WTC11 (cell line): ENCODE measurements at regions not wholly inside any gene's neighbourhood (a gene's known extent, or its start where the extent isn't known, plus 50 kb on each side); places are given as distances from the start of the nearest gene placed in this dataset.

Experiments used
- ATAC-seq: fragments of 200-7000 bp; cut with Tn5 transposase; 2 replicates; pipeline ENCODE4 v1.10.0; 2021; ENCODE audit warnings: mild to moderate bottlenecking, moderate library complexity
- CTCF ChIA-PET: fragments of 300-600 bp; sonication (Branson Sonifier 250); formaldehyde crosslinking; loops from one replicate; lab custom pipeline; 2021; ENCODE audit warnings: antibody characterized with exemption; lab: Charles Lee
- POLR2A ChIA-PET: fragments of 350-600 bp; sonication (Branson Sonifier 250); formaldehyde crosslinking; loops from one replicate; lab custom pipeline; 2021; ENCODE audit warnings: antibody characterized with exemption; lab: Charles Lee
- DNase-seq: peaks from one replicate; pipeline ENCODE4 v3.0.0; 2021; ENCODE audit warnings: low spot score
- H3K27ac Mint-ChIP-seq: 2 replicates; pipeline ENCODE4 v1.8.0; 2021; ENCODE audit warnings: mixed read lengths
- H3K27me3 Mint-ChIP-seq: 2 replicates; pipeline ENCODE4 v1.8.0; 2021; ENCODE audit warnings: low read depth, mild to moderate bottlenecking, moderate library complexity, mixed read lengths
- H3K36me3 Mint-ChIP-seq: 2 replicates; pipeline ENCODE4 v1.8.0; 2021; ENCODE audit warnings: mixed read lengths
- H3K4me1 Mint-ChIP-seq: 2 replicates; pipeline ENCODE4 v1.8.0; 2022; ENCODE audit warnings: mixed read lengths
- H3K4me3 Mint-ChIP-seq: 2 replicates; pipeline ENCODE4 v1.8.0; 2021; ENCODE audit warnings: mild to moderate bottlenecking, moderate library complexity, mixed read lengths
- H3K9me3 Mint-ChIP-seq: 2 replicates; pipeline ENCODE4 v1.8.0; 2021; ENCODE audit warnings: mixed read lengths
- FOXJ3 ChIP-seq: sonication (generic); formaldehyde crosslinking; IDR thresholded peaks from 2 replicates; pipeline ENCODE4 v1.9.0; 2021; ENCODE audit warnings: missing genetic modification reagents, mild to moderate bottlenecking, borderline replicate concordance
- MXD4 ChIP-seq: fragments of 250-450 bp; sonication (Bioruptor Pico); IDR thresholded peaks from 2 replicates; pipeline ENCODE4 v1.8.0; 2021; ENCODE audit warnings: mild to moderate bottlenecking, moderate library complexity, borderline replicate concordance
- NFYB ChIP-seq: sonication (generic); formaldehyde crosslinking; conservative IDR thresholded peaks from 2 replicates; pipeline ENCODE4 v1.8.0; 2022; ENCODE audit warnings: low read depth, missing genetic modification reagents
- NR3C1 ChIP-seq: sonication (generic); formaldehyde crosslinking; conservative IDR thresholded peaks from 2 replicates; pipeline ENCODE4 v1.8.1; 2023; ENCODE audit warnings: low read depth, mild to moderate bottlenecking, missing genetic modification reagents
- SMAD3 ChIP-seq: sonication (generic); formaldehyde crosslinking; IDR thresholded peaks from 2 replicates; pipeline ENCODE4 v1.8.0; 2022; ENCODE audit warnings: missing genetic modification reagents, mild to moderate bottlenecking, borderline replicate concordance
- ZNF219 ChIP-seq: sonication (generic); formaldehyde crosslinking; IDR thresholded peaks from 2 replicates; pipeline ENCODE4 v1.8.0; 2023; ENCODE audit warnings: missing genetic modification reagents, mild to moderate bottlenecking, borderline replicate concordance
- ZNF232 ChIP-seq: sonication (generic); formaldehyde crosslinking; IDR thresholded peaks from 2 replicates; pipeline ENCODE4 v1.8.0; 2022; ENCODE audit warnings: mild to moderate bottlenecking, missing genetic modification reagents
- ZNF396 ChIP-seq: fragments of 250-450 bp; sonication (Bioruptor Pico); IDR thresholded peaks from 2 replicates; pipeline ENCODE4 v1.8.0; 2021; ENCODE audit warnings: mild to moderate bottlenecking, moderate library complexity, borderline replicate concordance
- ZNF416 ChIP-seq: fragments of 250-450 bp; sonication (Bioruptor Pico); IDR thresholded peaks from 2 replicates; pipeline ENCODE4 v1.9.0; 2021; ENCODE audit warnings: mild to moderate bottlenecking, inconsistent platforms
- TF ChIP-seq, protein P1 (sequence below): sonication (generic); formaldehyde crosslinking; IDR thresholded peaks from 2 replicates; pipeline ENCODE4 v1.8.1; 2022; ENCODE audit warnings: missing genetic modification reagents, borderline replicate concordance
- TF ChIP-seq, protein P2 (sequence below): fragments of 250-450 bp; sonication (Bioruptor Pico); IDR thresholded peaks from 2 replicates; pipeline ENCODE4 v1.9.0; 2021; ENCODE audit warnings: mild to moderate bottlenecking
- TF ChIP-seq, protein P3 (sequence below): fragments of 250-450 bp; sonication (Bioruptor Pico); IDR thresholded peaks from 2 replicates; pipeline ENCODE4 v1.9.0; 2021; ENCODE audit warnings: mild to moderate bottlenecking, borderline replicate concordance
- TF ChIP-seq, protein P4 (sequence below): sonication (generic); formaldehyde crosslinking; IDR thresholded peaks from 2 replicates; pipeline ENCODE4 v1.8.1; 2023; ENCODE audit warnings: mild to moderate bottlenecking, missing genetic modification reagents, borderline replicate concordance
- TF ChIP-seq, protein P5 (sequence below): sonication (generic); formaldehyde crosslinking; IDR thresholded peaks from 2 replicates; pipeline ENCODE4 v1.8.0; 2022; ENCODE audit warnings: missing genetic modification reagents
- TF ChIP-seq, protein P6 (sequence below): sonication (generic); formaldehyde crosslinking; IDR thresholded peaks from 2 replicates; pipeline ENCODE4 v1.8.0; 2023; ENCODE audit warnings: mild to moderate bottlenecking, missing genetic modification reagents

DNA sequence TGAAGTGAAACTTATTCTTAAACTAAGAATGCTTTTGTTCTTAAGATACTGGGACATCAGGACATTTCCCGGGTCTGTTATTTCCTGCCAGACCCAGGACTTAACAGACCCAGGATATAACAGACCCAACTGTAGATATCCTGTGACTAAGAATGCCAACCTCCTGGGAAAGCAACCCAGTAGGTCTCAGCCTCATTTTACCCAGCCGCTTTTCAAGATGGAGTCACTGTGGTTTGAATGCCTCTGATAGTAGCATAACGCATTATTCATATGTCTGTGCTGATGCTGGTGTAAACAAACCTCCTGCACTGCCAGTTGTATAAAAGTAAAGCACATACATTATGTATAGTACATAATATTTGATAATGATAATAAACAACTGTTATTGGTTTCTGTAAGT is 185.8 kb upstream of the GPRIN3 start (continued):
- TF ChIP-seq, protein P1, sequence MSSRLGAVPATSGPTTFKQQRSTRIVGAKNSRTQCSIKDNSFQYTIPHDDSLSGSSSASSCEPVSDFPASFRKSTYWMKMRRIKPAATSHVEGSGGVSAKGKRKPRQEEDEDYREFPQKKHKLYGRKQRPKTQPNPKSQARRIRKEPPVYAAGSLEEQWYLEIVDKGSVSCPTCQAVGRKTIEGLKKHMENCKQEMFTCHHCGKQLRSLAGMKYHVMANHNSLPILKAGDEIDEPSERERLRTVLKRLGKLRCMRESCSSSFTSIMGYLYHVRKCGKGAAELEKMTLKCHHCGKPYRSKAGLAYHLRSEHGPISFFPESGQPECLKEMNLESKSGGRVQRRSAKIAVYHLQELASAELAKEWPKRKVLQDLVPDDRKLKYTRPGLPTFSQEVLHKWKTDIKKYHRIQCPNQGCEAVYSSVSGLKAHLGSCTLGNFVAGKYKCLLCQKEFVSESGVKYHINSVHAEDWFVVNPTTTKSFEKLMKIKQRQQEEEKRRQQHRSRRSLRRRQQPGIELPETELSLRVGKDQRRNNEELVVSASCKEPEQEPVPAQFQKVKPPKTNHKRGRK, result no peak
- no peak for TF ChIP-seq ZNF219
- no peak for TF ChIP-seq ZNF232 (CRISPR knock-in tag)
- TF ChIP-seq, protein P2, sequence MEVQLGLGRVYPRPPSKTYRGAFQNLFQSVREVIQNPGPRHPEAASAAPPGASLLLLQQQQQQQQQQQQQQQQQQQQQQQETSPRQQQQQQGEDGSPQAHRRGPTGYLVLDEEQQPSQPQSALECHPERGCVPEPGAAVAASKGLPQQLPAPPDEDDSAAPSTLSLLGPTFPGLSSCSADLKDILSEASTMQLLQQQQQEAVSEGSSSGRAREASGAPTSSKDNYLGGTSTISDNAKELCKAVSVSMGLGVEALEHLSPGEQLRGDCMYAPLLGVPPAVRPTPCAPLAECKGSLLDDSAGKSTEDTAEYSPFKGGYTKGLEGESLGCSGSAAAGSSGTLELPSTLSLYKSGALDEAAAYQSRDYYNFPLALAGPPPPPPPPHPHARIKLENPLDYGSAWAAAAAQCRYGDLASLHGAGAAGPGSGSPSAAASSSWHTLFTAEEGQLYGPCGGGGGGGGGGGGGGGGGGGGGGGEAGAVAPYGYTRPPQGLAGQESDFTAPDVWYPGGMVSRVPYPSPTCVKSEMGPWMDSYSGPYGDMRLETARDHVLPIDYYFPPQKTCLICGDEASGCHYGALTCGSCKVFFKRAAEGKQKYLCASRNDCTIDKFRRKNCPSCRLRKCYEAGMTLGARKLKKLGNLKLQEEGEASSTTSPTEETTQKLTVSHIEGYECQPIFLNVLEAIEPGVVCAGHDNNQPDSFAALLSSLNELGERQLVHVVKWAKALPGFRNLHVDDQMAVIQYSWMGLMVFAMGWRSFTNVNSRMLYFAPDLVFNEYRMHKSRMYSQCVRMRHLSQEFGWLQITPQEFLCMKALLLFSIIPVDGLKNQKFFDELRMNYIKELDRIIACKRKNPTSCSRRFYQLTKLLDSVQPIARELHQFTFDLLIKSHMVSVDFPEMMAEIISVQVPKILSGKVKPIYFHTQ (CRISPR knock-in tag), result no peak

DNA sequence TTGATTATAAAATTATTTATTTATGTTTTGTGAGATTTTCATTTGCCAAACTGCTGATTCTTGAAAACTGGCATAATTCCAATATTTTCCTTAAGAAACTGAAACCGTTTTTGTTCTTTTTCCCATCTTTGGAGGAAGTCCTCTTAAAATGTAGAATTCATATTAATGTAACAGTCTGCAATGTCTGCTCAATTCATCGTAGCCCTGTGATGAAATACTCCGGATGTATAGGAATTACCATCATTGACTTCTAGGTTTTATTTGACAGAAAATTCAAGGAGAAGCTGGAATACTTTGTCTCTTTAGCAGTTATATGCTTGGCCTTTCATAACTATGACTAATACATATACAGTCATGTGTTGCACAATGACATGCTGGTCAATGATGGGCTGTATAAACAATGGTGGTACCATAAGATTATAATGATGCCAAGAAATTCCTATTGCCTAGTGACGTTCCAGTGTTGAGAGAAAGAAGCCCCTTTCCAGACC is 185.0 kb upstream of the GPRIN3 start:
- CTCF ChIA-PET, result no interaction called here
- no peak overlapping the region for H3K4me3 Mint-ChIP-seq
- POLR2A ChIA-PET, result no interaction called here
- H3K4me1 Mint-ChIP-seq, result peaks cover 33% of the 10 kb centered on the region
- ATAC-seq (no peak), DNase-seq (no peak)
- H3K9me3 Mint-ChIP-seq, result peaks cover 16% of the 10 kb centered on the region
- H3K36me3 Mint-ChIP-seq, result peaks cover 4% of the 10 kb centered on the region
- no peak overlapping the region for H3K27ac Mint-ChIP-seq
- peaks cover 2% of the 10 kb centered on the region; the same call in 1 of the 2 replicates for H3K27me3 Mint-ChIP-seq
- TF ChIP-seq MXD4 (CRISPR knock-in tag) (no peak), ZNF396 (CRISPR knock-in tag) (no peak), SMAD3 (CRISPR knock-in tag) (no peak), FOXJ3 (no peak), NFYB (no peak), NR3C1 (CRISPR knock-in tag) (no peak), ZNF416 (CRISPR knock-in tag) (no peak)
- TF ChIP-seq, protein P3, sequence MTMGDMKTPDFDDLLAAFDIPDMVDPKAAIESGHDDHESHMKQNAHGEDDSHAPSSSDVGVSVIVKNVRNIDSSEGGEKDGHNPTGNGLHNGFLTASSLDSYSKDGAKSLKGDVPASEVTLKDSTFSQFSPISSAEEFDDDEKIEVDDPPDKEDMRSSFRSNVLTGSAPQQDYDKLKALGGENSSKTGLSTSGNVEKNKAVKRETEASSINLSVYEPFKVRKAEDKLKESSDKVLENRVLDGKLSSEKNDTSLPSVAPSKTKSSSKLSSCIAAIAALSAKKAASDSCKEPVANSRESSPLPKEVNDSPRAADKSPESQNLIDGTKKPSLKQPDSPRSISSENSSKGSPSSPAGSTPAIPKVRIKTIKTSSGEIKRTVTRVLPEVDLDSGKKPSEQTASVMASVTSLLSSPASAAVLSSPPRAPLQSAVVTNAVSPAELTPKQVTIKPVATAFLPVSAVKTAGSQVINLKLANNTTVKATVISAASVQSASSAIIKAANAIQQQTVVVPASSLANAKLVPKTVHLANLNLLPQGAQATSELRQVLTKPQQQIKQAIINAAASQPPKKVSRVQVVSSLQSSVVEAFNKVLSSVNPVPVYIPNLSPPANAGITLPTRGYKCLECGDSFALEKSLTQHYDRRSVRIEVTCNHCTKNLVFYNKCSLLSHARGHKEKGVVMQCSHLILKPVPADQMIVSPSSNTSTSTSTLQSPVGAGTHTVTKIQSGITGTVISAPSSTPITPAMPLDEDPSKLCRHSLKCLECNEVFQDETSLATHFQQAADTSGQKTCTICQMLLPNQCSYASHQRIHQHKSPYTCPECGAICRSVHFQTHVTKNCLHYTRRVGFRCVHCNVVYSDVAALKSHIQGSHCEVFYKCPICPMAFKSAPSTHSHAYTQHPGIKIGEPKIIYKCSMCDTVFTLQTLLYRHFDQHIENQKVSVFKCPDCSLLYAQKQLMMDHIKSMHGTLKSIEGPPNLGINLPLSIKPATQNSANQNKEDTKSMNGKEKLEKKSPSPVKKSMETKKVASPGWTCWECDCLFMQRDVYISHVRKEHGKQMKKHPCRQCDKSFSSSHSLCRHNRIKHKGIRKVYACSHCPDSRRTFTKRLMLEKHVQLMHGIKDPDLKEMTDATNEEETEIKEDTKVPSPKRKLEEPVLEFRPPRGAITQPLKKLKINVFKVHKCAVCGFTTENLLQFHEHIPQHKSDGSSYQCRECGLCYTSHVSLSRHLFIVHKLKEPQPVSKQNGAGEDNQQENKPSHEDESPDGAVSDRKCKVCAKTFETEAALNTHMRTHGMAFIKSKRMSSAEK (CRISPR knock-in tag), result no peak
- TF ChIP-seq, protein P4, sequence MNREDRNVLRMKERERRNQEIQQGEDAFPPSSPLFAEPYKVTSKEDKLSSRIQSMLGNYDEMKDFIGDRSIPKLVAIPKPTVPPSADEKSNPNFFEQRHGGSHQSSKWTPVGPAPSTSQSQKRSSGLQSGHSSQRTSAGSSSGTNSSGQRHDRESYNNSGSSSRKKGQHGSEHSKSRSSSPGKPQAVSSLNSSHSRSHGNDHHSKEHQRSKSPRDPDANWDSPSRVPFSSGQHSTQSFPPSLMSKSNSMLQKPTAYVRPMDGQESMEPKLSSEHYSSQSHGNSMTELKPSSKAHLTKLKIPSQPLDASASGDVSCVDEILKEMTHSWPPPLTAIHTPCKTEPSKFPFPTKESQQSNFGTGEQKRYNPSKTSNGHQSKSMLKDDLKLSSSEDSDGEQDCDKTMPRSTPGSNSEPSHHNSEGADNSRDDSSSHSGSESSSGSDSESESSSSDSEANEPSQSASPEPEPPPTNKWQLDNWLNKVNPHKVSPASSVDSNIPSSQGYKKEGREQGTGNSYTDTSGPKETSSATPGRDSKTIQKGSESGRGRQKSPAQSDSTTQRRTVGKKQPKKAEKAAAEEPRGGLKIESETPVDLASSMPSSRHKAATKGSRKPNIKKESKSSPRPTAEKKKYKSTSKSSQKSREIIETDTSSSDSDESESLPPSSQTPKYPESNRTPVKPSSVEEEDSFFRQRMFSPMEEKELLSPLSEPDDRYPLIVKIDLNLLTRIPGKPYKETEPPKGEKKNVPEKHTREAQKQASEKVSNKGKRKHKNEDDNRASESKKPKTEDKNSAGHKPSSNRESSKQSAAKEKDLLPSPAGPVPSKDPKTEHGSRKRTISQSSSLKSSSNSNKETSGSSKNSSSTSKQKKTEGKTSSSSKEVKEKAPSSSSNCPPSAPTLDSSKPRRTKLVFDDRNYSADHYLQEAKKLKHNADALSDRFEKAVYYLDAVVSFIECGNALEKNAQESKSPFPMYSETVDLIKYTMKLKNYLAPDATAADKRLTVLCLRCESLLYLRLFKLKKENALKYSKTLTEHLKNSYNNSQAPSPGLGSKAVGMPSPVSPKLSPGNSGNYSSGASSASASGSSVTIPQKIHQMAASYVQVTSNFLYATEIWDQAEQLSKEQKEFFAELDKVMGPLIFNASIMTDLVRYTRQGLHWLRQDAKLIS (CRISPR knock-in tag), result no peak
- TF ChIP-seq, protein P5, sequence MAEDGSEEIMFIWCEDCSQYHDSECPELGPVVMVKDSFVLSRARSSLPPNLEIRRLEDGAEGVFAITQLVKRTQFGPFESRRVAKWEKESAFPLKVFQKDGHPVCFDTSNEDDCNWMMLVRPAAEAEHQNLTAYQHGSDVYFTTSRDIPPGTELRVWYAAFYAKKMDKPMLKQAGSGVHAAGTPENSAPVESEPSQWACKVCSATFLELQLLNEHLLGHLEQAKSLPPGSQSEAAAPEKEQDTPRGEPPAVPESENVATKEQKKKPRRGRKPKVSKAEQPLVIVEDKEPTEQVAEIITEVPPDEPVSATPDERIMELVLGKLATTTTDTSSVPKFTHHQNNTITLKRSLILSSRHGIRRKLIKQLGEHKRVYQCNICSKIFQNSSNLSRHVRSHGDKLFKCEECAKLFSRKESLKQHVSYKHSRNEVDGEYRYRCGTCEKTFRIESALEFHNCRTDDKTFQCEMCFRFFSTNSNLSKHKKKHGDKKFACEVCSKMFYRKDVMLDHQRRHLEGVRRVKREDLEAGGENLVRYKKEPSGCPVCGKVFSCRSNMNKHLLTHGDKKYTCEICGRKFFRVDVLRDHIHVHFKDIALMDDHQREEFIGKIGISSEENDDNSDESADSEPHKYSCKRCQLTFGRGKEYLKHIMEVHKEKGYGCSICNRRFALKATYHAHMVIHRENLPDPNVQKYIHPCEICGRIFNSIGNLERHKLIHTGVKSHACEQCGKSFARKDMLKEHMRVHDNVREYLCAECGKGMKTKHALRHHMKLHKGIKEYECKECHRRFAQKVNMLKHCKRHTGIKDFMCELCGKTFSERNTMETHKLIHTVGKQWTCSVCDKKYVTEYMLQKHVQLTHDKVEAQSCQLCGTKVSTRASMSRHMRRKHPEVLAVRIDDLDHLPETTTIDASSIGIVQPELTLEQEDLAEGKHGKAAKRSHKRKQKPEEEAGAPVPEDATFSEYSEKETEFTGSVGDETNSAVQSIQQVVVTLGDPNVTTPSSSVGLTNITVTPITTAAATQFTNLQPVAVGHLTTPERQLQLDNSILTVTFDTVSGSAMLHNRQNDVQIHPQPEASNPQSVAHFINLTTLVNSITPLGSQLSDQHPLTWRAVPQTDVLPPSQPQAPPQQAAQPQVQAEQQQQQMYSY (CRISPR knock-in tag), result no peak
- TF ChIP-seq, protein P6, sequence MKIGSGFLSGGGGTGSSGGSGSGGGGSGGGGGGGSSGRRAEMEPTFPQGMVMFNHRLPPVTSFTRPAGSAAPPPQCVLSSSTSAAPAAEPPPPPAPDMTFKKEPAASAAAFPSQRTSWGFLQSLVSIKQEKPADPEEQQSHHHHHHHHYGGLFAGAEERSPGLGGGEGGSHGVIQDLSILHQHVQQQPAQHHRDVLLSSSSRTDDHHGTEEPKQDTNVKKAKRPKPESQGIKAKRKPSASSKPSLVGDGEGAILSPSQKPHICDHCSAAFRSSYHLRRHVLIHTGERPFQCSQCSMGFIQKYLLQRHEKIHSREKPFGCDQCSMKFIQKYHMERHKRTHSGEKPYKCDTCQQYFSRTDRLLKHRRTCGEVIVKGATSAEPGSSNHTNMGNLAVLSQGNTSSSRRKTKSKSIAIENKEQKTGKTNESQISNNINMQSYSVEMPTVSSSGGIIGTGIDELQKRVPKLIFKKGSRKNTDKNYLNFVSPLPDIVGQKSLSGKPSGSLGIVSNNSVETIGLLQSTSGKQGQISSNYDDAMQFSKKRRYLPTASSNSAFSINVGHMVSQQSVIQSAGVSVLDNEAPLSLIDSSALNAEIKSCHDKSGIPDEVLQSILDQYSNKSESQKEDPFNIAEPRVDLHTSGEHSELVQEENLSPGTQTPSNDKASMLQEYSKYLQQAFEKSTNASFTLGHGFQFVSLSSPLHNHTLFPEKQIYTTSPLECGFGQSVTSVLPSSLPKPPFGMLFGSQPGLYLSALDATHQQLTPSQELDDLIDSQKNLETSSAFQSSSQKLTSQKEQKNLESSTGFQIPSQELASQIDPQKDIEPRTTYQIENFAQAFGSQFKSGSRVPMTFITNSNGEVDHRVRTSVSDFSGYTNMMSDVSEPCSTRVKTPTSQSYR, result no peak
